HG03565 (cell line): ENCODE measurements at regions not wholly inside any gene's neighbourhood (a gene's known extent, or its start where the extent isn't known, plus 50 kb on each side); places are given as distances from the start of the nearest gene placed in this dataset.

Source experiments
- ATAC-seq: cut with Tn5 transposase; IDR thresholded peaks from one replicate; pipeline ENCODE4 v1.9.1; 2021; ENCODE audit warnings: mild to moderate bottlenecking, moderate library complexity; ENCODE audit not compliant: unreplicated experiment

GRCh38 chr16:77652399-77652798, 69.9 kb upstream of the NUDT7 start:
- ATAC-seq, result no peak

DNA sequence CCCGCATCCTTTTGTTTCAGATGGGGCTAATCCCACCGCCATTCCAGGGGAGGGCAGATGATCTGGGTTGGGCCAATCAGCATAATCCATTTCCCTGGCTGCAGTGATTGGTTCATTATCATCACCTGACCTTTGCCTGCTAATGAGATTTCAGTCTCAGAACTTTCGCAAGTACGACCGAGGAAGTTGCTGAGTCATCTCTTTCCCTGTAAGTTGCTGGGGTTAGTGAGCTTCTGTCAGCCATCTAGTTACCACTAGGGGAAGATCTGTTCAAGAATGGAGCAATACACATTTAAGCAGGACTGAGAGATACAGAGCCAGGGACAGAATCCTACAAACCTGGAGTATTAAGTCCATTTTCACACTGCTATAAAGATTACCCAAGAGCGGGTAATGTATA, 65.3 kb upstream of the NUDT7 start:
- ATAC-seq, result no peak

- no peak for ATAC-seq
These were observed 62.0 kb upstream of the NUDT7 start for GRCh38 chr16:77660311-77660710.

DNA sequence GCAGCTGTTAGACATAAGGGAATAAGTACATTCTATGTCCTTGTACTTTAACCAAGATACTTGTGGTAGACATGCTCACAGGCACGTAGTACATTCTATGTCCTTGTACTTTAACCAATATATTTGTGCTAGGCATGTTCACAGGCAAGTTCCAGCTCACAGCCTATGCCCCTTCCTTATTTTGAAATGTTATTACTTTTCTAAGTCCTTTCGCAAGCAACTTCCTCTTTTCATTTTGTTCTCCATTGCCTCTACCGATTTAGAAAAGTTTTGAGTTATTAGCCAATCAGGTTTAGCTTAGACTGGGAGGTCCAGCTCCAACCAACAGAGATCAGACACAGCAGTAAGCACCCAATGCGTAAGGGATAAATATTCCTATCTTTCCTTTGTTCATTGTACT, 60.1 kb upstream of the NUDT7 start:
- no peak for ATAC-seq

DNA sequence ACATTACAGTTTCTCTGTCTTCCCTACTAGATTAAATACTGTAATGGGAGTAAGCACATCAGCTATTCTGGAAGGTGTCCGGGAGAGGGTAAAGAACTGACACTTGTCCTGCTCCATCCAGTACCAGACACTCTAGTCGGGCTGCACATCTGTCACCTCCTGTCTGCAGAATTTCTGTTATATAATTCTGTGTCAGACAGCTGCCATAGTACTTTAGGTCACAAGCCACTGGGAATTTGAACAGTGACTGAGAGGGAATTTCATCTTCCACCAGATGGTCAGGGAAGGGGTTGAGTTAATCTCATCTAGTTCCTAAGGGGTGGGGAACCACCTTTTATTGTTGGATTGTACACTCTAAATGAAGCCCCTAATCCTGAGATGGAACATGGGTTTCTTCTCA, 58.6 kb upstream of the NUDT7 start:
- no peak for ATAC-seq

- ATAC-seq, result no peak
These were observed 55.5 kb upstream of the NUDT7 start for GRCh38 chr16:77666771-77667170.

GRCh38 chr16:77668201-77668600, 54.1 kb upstream of the NUDT7 start:
- no peak for ATAC-seq

DNA sequence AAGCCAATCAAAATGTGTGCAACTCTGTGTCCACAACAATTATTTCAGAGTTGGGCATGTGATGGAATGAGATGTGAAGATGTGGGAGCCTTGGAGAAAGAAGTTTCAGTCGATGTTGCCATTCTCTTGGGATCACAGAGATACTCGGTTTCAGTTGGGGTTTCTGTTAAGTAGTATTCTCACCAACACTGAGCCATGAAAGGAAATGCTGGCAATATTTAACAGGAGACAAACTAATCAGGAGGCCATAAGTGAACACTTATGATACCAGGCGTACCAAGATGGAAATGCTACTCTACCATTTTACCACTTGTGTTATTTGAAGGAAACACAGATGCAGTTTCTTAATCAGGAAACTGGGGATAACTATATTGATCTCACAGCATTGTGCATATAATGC, 53.3 kb upstream of the NUDT7 start:
- no peak for ATAC-seq
